Tibial nerve (tissue), 4 donors: ENCODE measurements at regions not wholly inside any gene's neighbourhood (a gene's known extent, or its start where the extent isn't known, plus 50 kb on each side); places are given as distances from the start of the nearest gene placed in this dataset.
"Not testable (repeated sequence)": the region's sequence is repeated elsewhere in the genome, so short reads cannot be mapped to it uniquely, and the experiment has no call there.

Experiments
- DNase-seq, 2 donors: peaks; one replicate each; pipeline ENCODE4 v3.0.0-alpha.2; 2019; ENCODE audit warnings: low spot score in 2 of 2
- H3K27ac ChIP-seq, 4 donors: fragments of 200-600 bp; sonication (generic) in 3 of 4; one replicate each; pipeline ENCODE4 v1.5.1; 2017 to 2019; ENCODE audit warnings: mild to moderate bottlenecking in 1 of 4
- H3K27me3 ChIP-seq, 2 donors: fragments of 200-600 bp; sonication (generic) in 1 of 2; one replicate each; pipeline versions ENCODE4 v1.5.1 to v1.6.0; 2017 to 2019
- H3K36me3 ChIP-seq, 3 donors: fragments of 200-600 bp; sonication (generic); one replicate each; pipeline ENCODE4 v1.5.1; 2018 to 2019
- H3K4me1 ChIP-seq, 4 donors: fragments of 200-600 bp; sonication (generic) in 3 of 4; one replicate each; pipeline ENCODE4 v1.5.1; 2017 to 2019
- H3K4me3 ChIP-seq, 4 donors: fragments of 200-600 bp; sonication (generic) in 3 of 4; one replicate each; pipeline ENCODE4 v1.5.1; 2017 to 2019; ENCODE audit warnings: mild to moderate bottlenecking in 1 of 4, moderate library complexity in 1 of 4
- H3K9me3 ChIP-seq, 4 donors: fragments of 200-600 bp; sonication (generic) in 3 of 4; one replicate each; pipeline ENCODE4 v1.5.1; 2017 to 2019
- CTCF ChIP-seq, 5 experiments: fragments of 200-600 bp in 3 of 5; fragments of 450-650 bp in 2 of 5; sonication (generic) in 3 of 5; IDR thresholded peaks; one replicate each; pipeline ENCODE4 v1.5.1; 2016 to 2019; ENCODE audit warnings: antibody characterized with exemption in 5 of 5, mild to moderate bottlenecking in 3 of 5, moderate library complexity in 2 of 5
- EP300 ChIP-seq, 2 donors: sonication (generic); formaldehyde crosslinking; IDR thresholded peaks; one replicate each; pipeline ENCODE4 v1.6.1; 2017; ENCODE audit warnings: antibody characterized with exemption in 2 of 2, mild to moderate bottlenecking in 1 of 2
- POLR2A ChIP-seq, 2 donors: fragments of 450-650 bp; IDR thresholded peaks; one replicate each; pipeline ENCODE4 v1.6.1; 2017; ENCODE audit warnings: antibody characterized with exemption in 2 of 2, mild to moderate bottlenecking in 2 of 2, moderate library complexity in 2 of 2
- WGBS, 2 donors: methylation state at CpG; one replicate each; pipeline ENCODE4 v1.1.5; 2018; 5-methylcytosine and 5-hydroxymethylcytosine counted together

GRCh38 chr6:81606965-81607381 lies 145.5 kb downstream of the TENT5A start:
- Histone ChIP-seq H3K4me3 (no peak overlapping the region), H3K27ac (no peak overlapping the region), H3K27me3 (no peaks in the 10 kb centered on the region), H3K9me3 (peaks cover 0 to 4% (median 0%) of the 10 kb centered on the region in 4 donors), H3K36me3 (no peaks in the 10 kb centered on the region), H3K4me1 (no peaks in the 10 kb centered on the region)
- no peak for DNase-seq
- 87 to 90% methylated on average over 2 of the region's 2 CpGs for WGBS, 2 donors
- TF ChIP-seq CTCF (IDR thresholded peaks at IDR 0.05), result no peak
- TF ChIP-seq EP300 (IDR thresholded peaks at IDR 0.05), result no peak
- TF ChIP-seq POLR2A (IDR thresholded peaks at IDR 0.05), result no peak

GRCh38 chr6:81605526-81605925 lies 147.0 kb downstream of the TENT5A start:
- 96 to 98% methylated on average over 1 of the region's 1 CpG for WGBS, 2 donors
- TF ChIP-seq CTCF (IDR thresholded peaks at IDR 0.05) (no peak), EP300 (IDR thresholded peaks at IDR 0.05) (no peak), POLR2A (IDR thresholded peaks at IDR 0.05) (no peak)
- Histone ChIP-seq H3K4me3 (no peak overlapping the region), H3K9me3 (peaks cover 0 to 4% (median 0%) of the 10 kb centered on the region in 4 donors), H3K36me3 (no peaks in the 10 kb centered on the region), H3K27me3 (no peaks in the 10 kb centered on the region), H3K27ac (no peak overlapping the region), H3K4me1 (no peaks in the 10 kb centered on the region)
- DNase-seq, result no peak

GRCh38 chr6:81601918-81602317 lies 150.6 kb downstream of the TENT5A start:
- Histone ChIP-seq H3K27me3 (no peaks in the 10 kb centered on the region), H3K9me3 (peaks cover 0 to 4% (median 0%) of the 10 kb centered on the region in 4 donors), H3K36me3 (no peaks in the 10 kb centered on the region), H3K27ac (no peak overlapping the region), H3K4me3 (no peak overlapping the region), H3K4me1 (no peaks in the 10 kb centered on the region)
- 88 to 91% methylated on average over 2 of the region's 2 CpGs for WGBS, 2 donors
- no peak for DNase-seq
- TF ChIP-seq EP300 (IDR thresholded peaks at IDR 0.05), result no peak
- TF ChIP-seq CTCF (IDR thresholded peaks at IDR 0.05), result no peak
- TF ChIP-seq POLR2A (IDR thresholded peaks at IDR 0.05), result no peak

GRCh38 chr6:81600488-81600887 lies 152.0 kb downstream of the TENT5A start:
- H3K27me3 ChIP-seq, H3K4me3 ChIP-seq, H3K9me3 ChIP-seq, H3K36me3 ChIP-seq, H3K27ac ChIP-seq, H3K4me1 ChIP-seq, DNase-seq: not testable (repeated sequence)
- 76 to 81% methylated on average over 4 of the region's 4 CpGs for WGBS, 2 donors

GRCh38 chr6:81594501-81594900 lies 158.0 kb downstream of the TENT5A start:
- Histone ChIP-seq H3K36me3 (no peaks in the 10 kb centered on the region), H3K27ac (no peak overlapping the region), H3K9me3 (peaks cover 0 to 3% (median 0%) of the 10 kb centered on the region in 4 donors), H3K4me1 (no peaks in the 10 kb centered on the region), H3K4me3 (no peak overlapping the region), H3K27me3 (no peaks in the 10 kb centered on the region)
- WGBS, 2 donors, result 87 to 89% methylated on average over 2 of the region's 2 CpGs
- DNase-seq, result no peak
- no peak for TF ChIP-seq CTCF (IDR thresholded peaks at IDR 0.05)
- no peak for TF ChIP-seq EP300 (IDR thresholded peaks at IDR 0.05)
- TF ChIP-seq POLR2A (IDR thresholded peaks at IDR 0.05), result no peak

GRCh38 chr6:81590314-81590691 lies 162.2 kb downstream of the TENT5A start:
- H3K27me3 ChIP-seq, result no peaks in the 10 kb centered on the region
- H3K4me1 ChIP-seq, result no peaks in the 10 kb centered on the region
- H3K4me3 ChIP-seq, result no peak overlapping the region
- 69 to 70% methylated on average over 5 of the region's 5 CpGs for WGBS, 2 donors
- no peak overlapping the region for H3K27ac ChIP-seq
- H3K9me3 ChIP-seq, result peaks cover 0 to 3% (median 0%) of the 10 kb centered on the region in 4 donors
- TF ChIP-seq EP300 (IDR thresholded peaks at IDR 0.05) (no peak), CTCF (IDR thresholded peaks at IDR 0.05) (no peak), POLR2A (IDR thresholded peaks at IDR 0.05) (no peak)
- H3K36me3 ChIP-seq, result no peaks in the 10 kb centered on the region
- DNase-seq, result no peak
